ENCODE measurements at regions not wholly inside any gene's neighbourhood (a gene's known extent, or its start where the extent isn't known, plus 50 kb on each side); places are given as distances from the start of the nearest gene placed in this dataset.
"Not testable (repeated sequence)": the region's sequence is repeated elsewhere in the genome, so short reads cannot be mapped to it uniquely, and the experiment has no call there.

- DNase-seq = no peak
Measured at GRCh38 chr16:76818606-76819181, 372.3 kb upstream of the MON1B start.

DNA sequence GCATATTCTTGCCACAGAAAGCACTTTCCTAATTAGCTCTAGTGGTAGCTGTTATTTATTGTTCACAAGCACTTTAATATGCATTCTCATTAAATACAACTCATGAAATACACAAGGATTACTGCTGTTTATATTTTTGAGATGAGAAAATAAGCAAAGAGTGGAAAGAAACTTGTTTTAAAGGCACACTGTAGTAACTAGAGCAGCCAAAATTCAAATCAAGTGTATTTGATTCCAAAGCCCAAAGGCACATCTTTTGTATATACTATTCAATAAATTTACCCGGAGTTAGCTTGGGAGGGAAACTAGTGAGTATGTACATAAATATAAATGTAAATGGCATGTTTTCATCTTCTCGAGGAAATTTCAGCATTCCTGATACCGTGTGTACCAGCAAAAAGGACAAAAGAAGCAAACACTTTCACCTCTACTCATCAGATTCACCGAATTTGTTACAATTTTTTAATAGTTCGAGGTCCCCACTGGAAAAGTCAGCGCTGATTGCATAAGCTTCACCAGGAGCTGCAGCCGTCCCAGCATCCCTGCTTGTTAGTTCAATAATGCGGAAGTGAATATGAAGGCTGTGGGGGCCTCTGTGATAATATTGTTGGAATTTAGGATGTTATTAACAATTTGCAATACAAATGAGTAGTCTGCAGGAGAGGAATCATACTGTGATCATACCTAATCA is 371.6 kb upstream of the MON1B start:
- no peak for DNase-seq

- DNase-seq = no peak
Measured at GRCh38 chr16:76824221-76824620, 366.8 kb upstream of the MON1B start.

GRCh38 chr16:76824791-76825190 is 366.2 kb upstream of the MON1B start:
- DNase-seq = no peak

DNA sequence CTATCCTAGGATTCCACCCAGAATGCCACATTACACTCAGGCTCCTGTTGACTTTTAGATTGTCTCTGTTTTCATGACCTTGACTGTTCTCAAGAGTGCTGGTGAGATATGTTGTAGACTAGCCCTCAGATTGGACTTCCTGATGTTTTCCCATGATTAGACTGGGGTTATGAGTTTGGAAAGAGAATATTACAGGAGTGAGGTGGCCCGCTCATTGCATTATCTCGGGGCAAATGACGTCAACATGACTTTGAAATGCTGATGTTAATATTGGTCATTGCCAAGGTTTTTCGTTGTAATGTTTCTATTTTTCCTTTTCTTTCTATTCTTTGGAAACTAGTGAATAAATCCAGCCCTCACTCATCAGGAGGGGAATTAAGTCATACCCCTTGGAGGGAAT is 355.7 kb upstream of the MON1B start:
- DNase-seq = no peak

GRCh38 chr16:76835779-76836300 is 355.1 kb upstream of the MON1B start:
- DNase-seq = no peak

GRCh38 chr16:76837872-76838271 is 353.1 kb upstream of the MON1B start:
- no peak for DNase-seq

GRCh38 chr16:76854234-76854633 is 336.8 kb upstream of the MON1B start:
- DNase-seq = no peak

- DNase-seq = no peak
Measured at GRCh38 chr16:76856112-76856511, 334.9 kb upstream of the MON1B start.

GRCh38 chr16:76857402-76857801 is 333.6 kb upstream of the MON1B start:
- no peak for DNase-seq

DNA sequence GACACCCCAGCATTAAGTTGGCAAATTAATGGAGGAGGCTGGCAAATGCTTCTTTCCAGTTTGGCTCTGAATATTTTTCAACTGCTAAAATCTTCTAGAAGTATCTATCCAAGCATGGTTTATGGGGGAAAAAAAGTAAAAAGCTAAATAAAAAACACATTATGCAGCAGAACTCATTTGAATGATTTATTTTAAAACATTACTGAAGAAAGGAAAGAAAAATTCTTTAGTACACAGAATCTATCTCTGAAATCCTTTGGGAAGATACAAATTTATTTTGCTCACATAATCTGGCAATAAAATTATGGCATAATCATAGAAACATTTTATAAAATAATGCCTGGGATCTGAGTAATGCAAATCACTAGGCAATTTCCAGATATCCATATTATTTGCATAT is 328.1 kb upstream of the MON1B start:
- no peak for DNase-seq

GRCh38 chr16:76866994-76867393 is 324.0 kb upstream of the MON1B start:
- DNase-seq = no peak

GRCh38 chr16:76875898-76876297 is 315.1 kb upstream of the MON1B start:
- no peak for DNase-seq

DNA sequence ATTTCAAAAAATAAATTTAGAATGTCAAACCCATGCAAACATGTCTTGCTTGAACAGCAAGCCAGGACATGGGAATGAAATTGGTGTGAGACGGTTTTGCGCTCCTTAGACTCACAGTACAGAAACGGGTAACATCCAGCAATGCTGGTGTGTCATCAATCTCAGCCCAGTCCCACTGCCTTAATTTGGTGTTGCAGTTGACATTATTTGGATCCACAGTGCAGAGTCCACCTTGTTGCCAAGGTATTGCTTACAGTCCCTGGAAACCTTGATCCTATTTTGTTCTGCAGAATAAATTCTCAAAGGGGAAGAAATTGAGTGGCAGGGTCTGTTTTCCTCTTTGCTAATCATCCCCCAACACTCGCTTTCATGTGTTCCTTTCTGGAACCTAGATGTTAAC is 311.6 kb upstream of the MON1B start:
- no peak for DNase-seq

DNA sequence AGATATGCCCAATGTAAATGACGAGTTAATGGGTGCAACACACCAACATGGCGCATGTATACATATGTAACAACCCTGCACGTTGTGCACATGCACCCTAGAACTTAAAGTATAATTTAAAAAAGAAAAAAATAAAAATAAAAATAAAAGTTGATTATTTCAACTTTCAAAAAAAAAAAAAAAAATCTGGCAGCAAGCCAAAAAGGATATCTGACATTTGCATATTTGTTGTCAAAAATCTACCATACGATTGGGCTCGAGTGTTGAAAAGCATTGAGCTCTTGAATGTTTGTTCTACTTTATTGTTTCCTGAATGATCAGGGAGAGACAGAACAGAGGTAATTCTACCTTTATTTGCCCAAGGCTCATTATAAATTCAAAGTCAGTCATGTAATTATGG is 310.5 kb upstream of the MON1B start:
- not testable (repeated sequence) for DNase-seq

DNA sequence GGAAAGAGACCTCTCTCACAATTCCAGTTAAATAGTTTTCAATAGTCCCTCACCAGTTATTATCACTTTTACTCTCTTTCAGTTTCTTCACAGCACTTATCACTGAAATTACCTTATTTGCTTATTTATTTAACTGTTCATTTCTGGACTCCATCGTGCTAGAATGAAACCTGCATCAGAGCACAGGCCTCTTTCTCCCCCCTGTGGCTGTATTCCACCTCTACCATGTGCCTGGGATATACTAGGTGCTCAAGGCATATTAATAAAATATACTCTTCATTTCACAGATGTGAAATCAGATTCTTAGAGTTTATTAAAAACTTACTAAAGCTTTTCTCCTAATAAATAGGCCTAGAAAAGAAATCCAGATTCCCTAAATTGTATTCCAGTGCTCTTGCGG is 308.9 kb upstream of the MON1B start:
- no peak for DNase-seq

DNA sequence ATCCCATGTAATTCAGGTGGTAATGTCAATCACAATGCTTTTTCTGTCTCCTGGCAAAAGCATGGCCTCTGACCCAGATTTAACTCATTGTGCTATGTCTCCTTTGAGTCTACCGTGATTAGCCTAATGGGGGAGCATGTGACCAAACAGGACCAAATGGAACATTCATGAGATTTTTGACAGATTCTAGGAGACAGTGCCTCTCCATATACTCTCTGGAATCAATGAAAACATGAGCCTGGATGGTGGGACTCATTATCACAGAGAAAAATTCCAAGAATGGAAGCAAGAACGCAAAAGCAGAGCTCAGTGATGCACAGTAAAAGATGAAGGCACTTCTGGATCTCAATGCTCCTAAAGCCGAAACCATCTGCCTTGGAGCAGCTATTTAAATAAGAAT is 307.9 kb upstream of the MON1B start:
- no peak for DNase-seq

- DNase-seq = no peak
Measured at GRCh38 chr16:76885776-76886537, 305.0 kb upstream of the MON1B start.

DNA sequence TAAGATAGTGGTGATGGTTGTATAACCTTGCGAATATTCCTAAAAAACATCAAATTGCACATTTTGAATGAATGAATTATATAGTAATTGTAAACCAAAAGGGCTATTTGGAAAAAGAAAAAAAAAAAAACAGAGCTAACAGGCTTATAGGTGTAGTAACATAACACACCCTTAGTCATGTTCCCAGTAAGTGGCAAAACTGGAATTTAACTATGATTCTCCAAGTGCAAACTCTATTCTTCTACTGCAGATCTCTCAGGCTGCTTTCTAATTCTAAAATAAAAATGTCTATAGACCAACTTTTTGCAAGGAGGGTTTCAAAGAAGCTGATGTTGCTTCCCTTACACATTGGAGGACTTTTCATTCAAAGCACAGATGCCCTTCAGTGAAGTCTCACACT is 293.2 kb upstream of the MON1B start:
- no peak for DNase-seq

DNA sequence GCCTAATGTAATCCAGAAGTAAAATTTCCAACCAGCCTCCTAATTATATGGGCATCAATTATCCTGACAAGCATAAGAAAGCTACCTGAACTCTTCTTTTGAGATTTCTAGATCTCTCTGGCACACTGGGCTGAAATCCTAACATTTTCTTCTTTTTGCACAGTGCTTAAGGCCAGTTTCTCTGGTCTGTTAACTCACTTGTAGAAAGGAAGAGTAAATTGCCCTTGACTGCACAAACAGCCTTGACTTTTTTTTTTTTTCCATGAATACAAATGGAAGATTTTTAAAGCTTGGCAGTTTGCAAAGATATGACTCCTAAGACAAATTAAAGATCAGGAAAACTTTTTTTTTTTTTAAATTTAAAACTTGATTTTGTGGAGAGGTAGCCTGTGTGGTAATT is 291.2 kb upstream of the MON1B start:
- no peak for DNase-seq

DNA sequence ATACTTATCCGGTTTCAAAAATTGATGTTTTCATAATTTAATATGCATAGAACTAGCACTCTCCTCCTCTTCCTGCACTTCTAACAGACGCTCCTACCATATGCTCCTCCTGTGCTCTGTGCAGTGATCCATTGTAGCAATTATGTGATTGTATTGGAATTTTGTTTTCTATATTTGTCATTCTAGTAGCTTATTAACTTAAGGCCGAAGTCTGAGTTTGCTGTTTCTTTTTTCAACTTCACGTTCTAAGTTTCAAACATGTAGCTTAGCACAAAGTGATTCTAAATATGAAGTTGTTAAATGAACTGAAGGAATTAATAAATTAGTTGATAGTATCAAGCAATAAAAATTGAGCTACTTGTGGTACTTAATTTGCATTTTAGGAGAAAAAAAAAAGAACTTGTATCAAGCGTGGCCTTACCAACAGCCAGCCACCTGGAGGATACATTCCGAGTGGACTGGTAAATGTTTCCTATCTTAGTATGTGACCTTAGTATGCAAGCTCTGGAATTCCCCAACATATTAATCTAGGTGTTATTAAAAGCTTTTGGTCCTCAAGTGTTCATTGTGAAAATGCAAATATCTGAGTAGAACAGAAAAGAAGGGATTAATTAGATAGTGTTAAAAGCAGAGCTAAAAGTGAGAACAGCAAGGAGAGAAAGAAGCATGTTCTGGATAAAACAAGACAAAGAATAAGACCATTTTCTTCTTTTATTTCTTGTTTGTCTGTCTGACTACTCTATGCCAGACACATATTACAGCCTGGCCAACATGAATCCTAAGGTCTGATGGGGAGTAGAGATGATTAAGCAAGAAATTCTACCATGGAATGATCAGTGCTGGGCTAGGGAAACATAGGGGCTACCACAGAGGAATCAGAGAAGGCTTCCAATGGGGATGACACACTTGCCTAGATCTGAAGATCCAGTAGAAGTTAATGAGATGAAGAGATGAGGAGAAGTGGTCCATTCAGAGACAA is 290.4 kb upstream of the MON1B start:
- DNase-seq = no peak

GRCh38 chr16:76906552-76906951 is 284.4 kb upstream of the MON1B start:
- no peak for DNase-seq

GRCh38 chr16:76910931-76911330 is 280.1 kb upstream of the MON1B start:
- DNase-seq = no peak
